OCI-LY3 (cell line): ENCODE measurements at regions not wholly inside any gene's neighbourhood (a gene's known extent, or its start where the extent isn't known, plus 50 kb on each side); places are given as distances from the start of the nearest gene placed in this dataset.
"Not testable (repeated sequence)": the region's sequence is repeated elsewhere in the genome, so short reads cannot be mapped to it uniquely, and the experiment has no call there.

Source experiments
- EZH2phosphoT487 ChIP-seq: fragments of 200-600 bp; shearing (Covaris generic); IDR thresholded peaks from 2 replicates; pipeline ENCODE4 v1.6.1; 2018; ENCODE audit warnings: antibody characterized with exemption, mixed run types, low read depth
- TF ChIP-seq, protein P1 (sequence below): fragments of 200-600, 300-600 bp; sonication (generic); IDR thresholded peaks from 2 replicates; pipeline ENCODE4 v1.5.1; 2014; ENCODE audit warnings: antibody characterized with exemption, low read length, low read depth

DNA sequence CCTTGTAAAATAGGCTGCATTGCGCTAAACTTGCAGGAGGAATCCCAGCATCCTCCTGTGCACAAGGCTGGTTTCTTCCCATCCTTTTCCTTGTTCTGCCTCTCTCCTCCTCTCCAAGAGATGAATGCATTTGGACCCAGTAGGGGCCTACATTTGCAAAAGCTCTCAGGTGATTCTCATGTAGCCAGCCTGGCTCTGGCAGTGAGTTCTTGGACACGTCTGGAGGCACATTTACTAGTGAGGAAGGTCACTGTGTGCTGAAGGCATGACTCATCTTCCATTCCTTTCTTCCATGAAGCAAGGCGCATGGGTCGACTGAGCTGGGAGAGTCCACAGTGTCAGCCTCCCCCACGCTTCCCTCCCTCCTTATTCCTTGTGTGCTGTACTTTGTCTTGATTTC lies 73.8 kb upstream of the KRTAP5-11 start:
- TF ChIP-seq, protein P1, sequence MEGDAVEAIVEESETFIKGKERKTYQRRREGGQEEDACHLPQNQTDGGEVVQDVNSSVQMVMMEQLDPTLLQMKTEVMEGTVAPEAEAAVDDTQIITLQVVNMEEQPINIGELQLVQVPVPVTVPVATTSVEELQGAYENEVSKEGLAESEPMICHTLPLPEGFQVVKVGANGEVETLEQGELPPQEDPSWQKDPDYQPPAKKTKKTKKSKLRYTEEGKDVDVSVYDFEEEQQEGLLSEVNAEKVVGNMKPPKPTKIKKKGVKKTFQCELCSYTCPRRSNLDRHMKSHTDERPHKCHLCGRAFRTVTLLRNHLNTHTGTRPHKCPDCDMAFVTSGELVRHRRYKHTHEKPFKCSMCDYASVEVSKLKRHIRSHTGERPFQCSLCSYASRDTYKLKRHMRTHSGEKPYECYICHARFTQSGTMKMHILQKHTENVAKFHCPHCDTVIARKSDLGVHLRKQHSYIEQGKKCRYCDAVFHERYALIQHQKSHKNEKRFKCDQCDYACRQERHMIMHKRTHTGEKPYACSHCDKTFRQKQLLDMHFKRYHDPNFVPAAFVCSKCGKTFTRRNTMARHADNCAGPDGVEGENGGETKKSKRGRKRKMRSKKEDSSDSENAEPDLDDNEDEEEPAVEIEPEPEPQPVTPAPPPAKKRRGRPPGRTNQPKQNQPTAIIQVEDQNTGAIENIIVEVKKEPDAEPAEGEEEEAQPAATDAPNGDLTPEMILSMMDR = not testable (repeated sequence)
- not testable (repeated sequence) for TF ChIP-seq EZH2phosphoT487
